C1 segment of cervical spinal cord (tissue), 14 donors: ENCODE measurements at regions not wholly inside any gene's neighbourhood (a gene's known extent, or its start where the extent isn't known, plus 50 kb on each side); places are given as distances from the start of the nearest gene placed in this dataset.
"Not testable (repeated sequence)": the region's sequence is repeated elsewhere in the genome, so short reads cannot be mapped to it uniquely, and the experiment has no call there.

Experiments
- DNase-seq, 14 donors: peaks; one replicate each; lab custom pipeline; 2025; lab: John Stamatoyannopoulos, UW

DNA sequence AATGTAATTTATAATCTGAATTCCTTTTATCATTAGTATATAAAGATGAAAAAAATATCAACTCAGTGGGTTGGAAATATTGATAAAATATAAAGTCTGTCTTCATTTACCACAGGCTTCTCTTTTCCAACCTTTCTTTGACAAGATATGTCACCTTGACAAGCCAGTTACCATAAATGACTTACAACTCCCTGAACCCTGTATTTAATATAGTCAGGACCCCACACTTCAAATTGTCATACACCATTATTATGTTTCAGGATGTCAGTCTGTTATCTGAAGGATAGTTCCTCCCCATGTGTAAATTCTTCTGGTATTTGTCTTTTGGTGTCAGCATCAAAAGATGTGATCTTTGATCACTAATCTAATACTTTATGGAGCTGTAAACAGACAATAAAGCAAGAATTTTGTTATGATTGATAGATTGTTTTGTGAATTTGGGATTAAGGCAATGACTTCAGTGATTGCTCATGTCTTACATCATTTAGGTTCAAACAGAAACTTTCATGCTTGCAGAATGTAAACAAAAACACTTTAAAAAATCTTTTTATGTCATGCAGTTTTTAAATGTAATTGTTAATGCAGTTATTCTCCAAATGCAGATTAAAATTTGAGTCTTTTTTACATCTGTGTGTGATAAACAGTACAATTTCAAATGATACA lies 503.5 kb upstream of the BCHE start:
- DNase-seq: no peak

DNA sequence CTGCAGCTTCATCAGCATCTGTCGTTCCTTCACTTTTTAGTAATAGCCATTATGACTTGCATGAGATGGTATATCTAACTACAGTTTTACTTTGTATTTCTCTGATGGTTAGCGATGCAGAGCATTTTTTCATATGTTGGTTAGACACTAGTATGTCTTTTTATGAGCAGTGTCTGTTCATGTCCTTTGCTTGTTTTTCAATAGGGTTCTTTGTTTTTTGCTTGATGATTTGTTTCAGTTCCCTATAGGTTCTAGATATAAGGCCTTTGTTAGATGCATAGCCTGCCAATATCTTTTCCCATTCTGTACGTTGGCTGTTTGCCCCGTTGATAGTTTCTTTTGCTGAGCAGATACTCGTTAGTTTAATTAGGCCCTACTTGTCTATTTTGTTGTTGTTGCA lies 487.2 kb upstream of the BCHE start:
- no peak for DNase-seq

DNA sequence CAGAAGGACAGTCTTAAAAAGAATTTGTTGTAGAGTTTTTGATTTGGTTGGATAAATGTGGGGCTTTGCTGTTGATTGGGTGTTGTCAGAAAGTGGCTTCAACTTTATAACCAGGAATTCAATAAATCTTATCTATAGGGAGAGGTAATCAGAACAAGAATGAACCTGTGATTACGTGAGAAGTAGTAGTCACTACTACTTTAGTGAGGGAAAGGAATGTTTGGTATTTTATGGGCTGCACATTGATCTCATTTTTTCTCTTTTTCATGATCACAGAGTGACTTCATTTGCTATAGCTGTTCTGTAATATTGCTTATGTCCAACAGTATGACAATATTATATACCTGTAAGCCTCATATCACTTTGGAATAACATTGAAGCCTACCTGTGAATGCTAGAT lies 485.2 kb upstream of the BCHE start:
- no peak for DNase-seq

- no peak for DNase-seq
Observed at GRCh38 chr3:166307756-166308350, 470.6 kb upstream of the BCHE start.

GRCh38 chr3:166304584-166304983 lies 467.4 kb upstream of the BCHE start:
- no peak for DNase-seq

- no peak for DNase-seq
Observed at GRCh38 chr3:166303681-166304080, 466.5 kb upstream of the BCHE start.

GRCh38 chr3:166302331-166302730 lies 465.1 kb upstream of the BCHE start:
- DNase-seq: no peak

DNA sequence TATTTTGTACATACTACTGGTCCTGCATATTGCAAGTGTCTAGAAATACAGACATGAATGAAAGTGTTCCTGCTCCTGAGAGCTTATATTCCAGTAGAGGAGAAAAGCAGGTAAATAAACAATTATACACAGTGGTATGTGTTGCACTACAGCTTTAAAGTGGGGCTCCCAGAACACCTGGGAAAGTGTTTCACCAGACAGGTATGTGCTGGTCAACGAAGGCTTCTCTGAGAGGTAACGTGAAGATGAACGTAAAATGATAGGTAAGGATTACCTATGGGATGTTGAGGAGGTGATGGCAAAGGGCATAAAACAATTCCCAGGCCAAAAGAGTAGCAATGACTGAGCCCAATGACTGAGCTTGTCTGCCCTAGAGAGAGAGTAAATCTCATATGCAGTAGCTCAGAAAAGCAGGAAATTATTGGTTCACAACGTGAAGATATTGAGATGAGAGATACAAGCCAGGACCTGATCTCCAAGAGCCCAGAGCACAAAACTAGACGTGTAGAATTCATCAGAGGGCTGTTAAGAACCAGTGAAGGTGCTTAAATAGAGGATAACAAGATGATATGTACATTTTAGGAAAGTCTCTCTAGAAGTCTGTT lies 459.1 kb upstream of the BCHE start:
- DNase-seq: no peak

DNA sequence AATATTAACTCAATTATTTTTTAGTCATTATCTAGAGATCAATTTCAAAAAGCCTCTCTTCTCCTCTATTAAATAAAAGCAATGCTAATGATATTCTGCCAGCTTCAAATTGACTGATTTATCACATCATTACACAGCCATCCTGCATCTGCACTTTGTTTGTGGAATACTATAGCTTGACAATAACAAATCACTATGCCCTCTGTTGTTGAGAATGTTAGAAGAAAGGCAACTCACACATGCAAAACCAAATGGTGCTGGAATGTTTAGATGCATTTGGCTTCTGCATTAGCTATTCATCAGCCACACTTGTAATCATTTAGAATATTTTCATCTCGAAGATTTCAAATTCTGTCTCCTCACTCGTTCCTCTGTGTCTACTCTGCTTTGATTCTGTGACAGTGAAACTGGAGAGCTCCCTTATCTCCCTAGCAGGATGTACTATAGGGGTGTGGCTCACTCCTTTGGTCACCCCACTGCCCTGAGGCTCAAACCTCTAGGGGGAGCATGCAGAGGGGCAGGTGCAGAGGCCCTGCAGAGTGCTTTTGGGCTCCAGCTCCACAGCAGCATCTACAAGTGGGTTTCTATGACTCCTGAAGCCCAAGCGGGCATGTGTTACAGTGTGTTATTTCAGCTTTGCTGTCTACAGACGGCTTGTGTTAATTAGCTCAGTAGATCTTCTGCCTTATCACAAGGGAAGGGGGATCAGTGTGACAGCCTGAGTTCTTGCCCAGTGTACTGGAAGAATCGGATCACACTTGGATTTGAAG lies 454.1 kb upstream of the BCHE start:
- DNase-seq: no peak

DNA sequence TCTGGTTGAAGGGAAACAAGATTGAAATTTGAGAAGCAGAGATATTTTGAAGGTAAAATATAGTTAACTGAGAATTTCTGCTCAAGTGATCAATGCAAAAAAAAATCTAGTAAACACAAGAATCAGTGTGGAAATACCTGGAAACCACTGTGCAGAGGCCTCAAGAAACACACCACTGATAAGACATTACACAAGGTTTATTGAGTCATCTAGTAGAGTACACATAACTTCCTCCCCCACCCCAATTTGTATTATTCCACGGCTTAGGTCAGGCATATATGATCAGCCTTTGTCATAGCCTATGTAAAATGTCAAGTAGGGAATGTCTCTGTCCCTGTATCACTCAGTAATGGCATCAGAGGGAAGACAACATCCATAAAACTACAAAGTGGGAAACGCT lies 447.8 kb upstream of the BCHE start:
- no peak for DNase-seq

DNA sequence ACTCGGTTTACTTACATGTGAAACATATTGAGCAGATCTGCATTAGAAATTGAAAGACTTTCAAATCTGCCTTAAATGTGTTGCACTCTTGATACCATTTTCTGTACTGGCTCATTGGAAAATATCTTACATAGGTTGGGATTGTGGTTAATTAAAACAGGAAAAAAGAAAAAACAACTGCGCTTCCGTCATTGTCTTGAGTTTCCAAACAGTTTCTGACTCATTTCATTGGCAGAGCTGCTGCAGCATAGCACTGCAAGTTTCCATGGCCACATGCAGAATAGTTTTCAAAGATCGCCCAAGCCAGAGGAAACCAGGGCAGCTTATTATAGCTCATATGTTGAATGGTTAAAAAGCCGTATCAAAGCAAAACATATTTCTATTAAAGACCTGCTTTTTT lies 446.6 kb upstream of the BCHE start:
- peak in 2 of 14 donors; percentile 2 to 3 for DNase-seq

GRCh38 chr3:166282931-166283330 lies 445.7 kb upstream of the BCHE start:
- no peak for DNase-seq

DNA sequence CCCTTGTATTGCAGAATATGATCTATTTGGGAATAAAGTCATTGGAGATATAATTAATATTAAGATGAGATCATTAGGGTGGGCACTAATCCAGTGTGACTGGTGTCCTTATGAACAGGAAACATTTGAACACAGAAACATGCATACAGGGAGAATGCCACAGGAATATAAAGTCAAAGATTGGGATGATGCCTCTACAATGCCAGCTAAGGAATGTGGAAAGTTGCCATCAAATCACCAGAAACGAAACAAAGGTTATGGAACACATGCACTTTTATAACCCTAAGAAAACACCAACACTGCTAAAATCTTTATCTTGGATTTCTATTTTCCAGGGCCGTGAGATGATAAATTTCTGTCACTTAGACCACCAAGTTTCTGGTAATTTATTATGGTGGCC lies 442.4 kb upstream of the BCHE start:
- DNase-seq: no peak

GRCh38 chr3:166275024-166275390 lies 437.8 kb upstream of the BCHE start:
- DNase-seq: no peak

DNA sequence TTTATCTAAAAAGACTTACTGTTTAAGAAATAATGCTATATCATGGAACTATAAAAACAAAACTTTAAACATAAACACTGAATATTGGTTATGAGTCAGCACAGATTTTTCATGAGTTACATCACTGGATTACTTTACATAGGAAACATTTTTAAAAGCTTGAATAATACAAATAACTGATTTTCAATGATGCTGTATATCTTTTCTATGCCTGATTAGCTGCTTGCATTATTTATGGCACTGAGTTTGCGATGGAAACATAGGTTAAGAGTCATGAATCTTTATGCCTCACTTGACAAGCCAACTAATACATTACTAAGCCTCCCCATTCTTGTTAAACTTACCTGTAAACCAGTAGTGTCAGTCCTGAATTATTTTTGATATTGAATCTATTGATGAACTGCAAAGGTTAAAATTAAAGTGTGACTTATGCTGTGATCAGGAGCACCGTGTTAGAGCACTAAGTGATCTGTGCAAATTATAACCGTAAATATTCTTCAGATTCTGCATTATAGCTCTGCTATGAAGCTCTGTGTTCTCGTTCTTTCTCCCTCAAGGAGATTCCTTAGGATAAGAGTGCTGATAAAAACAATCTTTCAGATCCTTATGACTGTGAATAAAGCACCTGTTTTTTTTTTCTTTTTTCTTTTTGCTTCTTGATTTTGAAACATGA lies 437.3 kb upstream of the BCHE start:
- DNase-seq: no peak

- no peak for DNase-seq
Observed at GRCh38 chr3:166270429-166270828, 433.2 kb upstream of the BCHE start.

GRCh38 chr3:166265153-166265552 lies 427.9 kb upstream of the BCHE start:
- no peak for DNase-seq

DNA sequence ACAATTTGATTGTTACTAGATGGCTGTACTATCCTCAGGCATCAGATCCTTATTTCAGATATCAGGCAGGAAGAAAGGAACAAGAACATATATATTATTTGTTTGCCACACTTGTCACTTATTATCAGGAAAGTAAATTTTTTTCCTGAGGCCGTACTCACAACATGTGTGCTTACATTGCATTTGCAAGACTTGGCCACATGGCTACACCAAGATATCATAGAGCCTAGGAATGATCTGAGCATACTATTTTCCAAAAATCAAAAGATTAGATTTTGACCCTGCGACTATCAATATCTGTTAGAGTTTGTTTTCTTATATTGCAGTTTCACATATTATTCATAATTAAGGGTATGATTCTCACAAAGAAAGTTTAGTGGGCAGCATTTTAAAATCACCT lies 426.2 kb upstream of the BCHE start:
- DNase-seq: no peak

DNA sequence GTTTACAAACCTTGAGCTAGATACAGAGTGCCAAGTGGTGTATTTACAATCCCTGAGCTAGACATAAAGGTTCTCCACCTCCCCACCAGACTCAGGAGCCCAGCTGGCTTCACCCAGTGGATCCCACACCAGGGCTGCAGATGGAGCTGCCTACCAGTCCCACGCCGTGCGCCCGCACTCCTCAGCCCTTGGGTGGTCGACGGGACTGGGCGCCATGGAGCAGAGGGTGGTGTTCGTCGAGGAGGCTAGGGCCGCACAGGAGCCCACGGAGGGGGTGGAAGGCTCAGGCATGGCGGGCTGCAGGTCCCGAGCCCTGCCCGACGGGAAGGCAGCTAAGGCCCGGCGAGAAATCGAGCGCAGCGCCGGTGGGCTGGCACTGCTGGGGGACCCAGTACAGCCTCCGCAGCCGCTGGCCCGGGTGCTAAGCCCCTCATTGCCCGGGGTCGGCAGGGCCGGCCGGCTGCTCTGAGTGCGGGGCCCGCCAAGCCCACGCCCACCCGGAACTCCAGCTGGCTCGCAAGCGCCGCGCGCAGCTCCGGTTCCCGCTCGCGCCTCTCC lies 421.1 kb upstream of the BCHE start:
- DNase-seq: not testable (repeated sequence)

DNA sequence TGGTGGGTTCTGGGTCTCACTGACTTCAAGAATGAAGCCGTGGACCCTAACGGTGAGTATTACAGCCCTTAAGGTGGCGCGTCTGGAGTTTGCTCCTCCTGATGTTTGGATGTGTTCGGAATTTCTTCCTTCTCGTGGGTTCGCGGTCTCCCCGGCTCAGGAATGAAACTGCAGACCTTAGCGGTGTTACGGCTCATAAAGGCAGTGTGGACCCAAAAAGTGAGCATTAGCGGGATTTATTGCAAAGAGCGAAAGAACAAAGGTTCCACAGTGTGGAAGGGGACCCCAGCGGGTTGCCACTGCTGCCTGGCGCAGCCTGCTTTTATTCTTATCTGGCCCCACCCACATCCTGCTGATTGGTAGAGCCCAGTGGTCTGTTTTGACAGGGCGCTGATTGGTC lies 420.5 kb upstream of the BCHE start:
- no peak for DNase-seq

DNA sequence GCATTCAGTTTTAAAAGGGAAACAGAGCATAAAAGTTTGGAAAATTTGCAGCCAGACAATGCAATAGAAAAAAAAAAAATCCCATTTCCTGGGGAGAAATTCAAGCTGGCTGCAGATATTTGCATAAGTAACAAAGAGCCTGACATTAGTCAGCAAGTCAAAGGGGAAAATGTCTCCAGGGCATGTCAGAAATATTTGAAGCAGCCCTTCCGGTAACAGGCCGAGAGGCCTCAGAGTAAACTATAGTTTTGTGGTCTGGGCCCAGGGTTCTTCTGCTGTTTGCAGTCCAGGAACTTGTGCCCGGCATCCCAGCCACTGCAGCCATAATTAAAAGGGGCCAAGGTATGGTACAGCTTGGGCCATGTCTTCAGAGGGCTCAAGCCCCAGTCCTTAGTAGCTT lies 411.6 kb upstream of the BCHE start:
- DNase-seq: no peak

- DNase-seq: no peak
Observed at GRCh38 chr3:166243511-166243910, 406.3 kb upstream of the BCHE start.
